Neural crest cell (in vitro differentiated cells): ENCODE measurements at regions not wholly inside any gene's neighbourhood (a gene's known extent, or its start where the extent isn't known, plus 50 kb on each side); places are given as distances from the start of the nearest gene placed in this dataset.
"Not testable (repeated sequence)": the region's sequence is repeated elsewhere in the genome, so short reads cannot be mapped to it uniquely, and the experiment has no call there.

Experiments
- DNase-seq: peaks from one replicate; pipeline ENCODE4 v3.0.0; 2021; ENCODE audit warnings: low read depth, mixed read lengths, low spot score
- H3K27ac Mint-ChIP-seq: one replicate; pipeline ENCODE4 v1.8.0; 2021; ENCODE audit warnings: mild to moderate bottlenecking, mixed read lengths; ENCODE audit not compliant: unreplicated experiment
- H3K27me3 Mint-ChIP-seq: 2 replicates; pipeline ENCODE4 v1.8.0; 2021; ENCODE audit warnings: low read depth, mild to moderate bottlenecking, mixed read lengths
- H3K36me3 Mint-ChIP-seq: 2 replicates; pipeline ENCODE4 v1.8.0; 2021; ENCODE audit warnings: low read depth, mild to moderate bottlenecking, mixed read lengths
- H3K4me1 Mint-ChIP-seq: 2 replicates; pipeline ENCODE4 v1.8.0; 2021; ENCODE audit warnings: mixed read lengths
- H3K4me3 Mint-ChIP-seq: one replicate; pipeline ENCODE4 v1.8.0; 2021; ENCODE audit warnings: mild to moderate bottlenecking, mixed read lengths
- H3K9me3 Mint-ChIP-seq: 2 replicates; pipeline ENCODE4 v1.8.0; 2021; ENCODE audit warnings: mixed read lengths
- CTCF ChIP-seq: fragments of 200-600 bp; sonication (generic); conservative IDR thresholded peaks from 2 replicates; pipeline ENCODE4 v1.5.0; 2021; ENCODE audit warnings: antibody characterized with exemption, mild to moderate bottlenecking

GRCh38 chr4:53847965-53848364 lies 216.4 kb downstream of the CHIC2 start:
- peaks cover 24% of the 10 kb centered on the region for H3K4me1 Mint-ChIP-seq
- no peak for TF ChIP-seq CTCF
- no peak overlapping the region for H3K27ac Mint-ChIP-seq
- no peaks in the 10 kb centered on the region for H3K9me3 Mint-ChIP-seq
- no peak overlapping the region for H3K4me3 Mint-ChIP-seq
- H3K36me3 Mint-ChIP-seq: no peaks in the 10 kb centered on the region
- no peaks in the 10 kb centered on the region for H3K27me3 Mint-ChIP-seq
- DNase-seq: no peak

GRCh38 chr4:53844551-53844950 lies 219.9 kb downstream of the CHIC2 start:
- H3K4me3 Mint-ChIP-seq: no peak overlapping the region
- H3K9me3 Mint-ChIP-seq: peaks cover 6% of the 10 kb centered on the region
- TF ChIP-seq CTCF: no peak
- no peak overlapping the region for H3K27ac Mint-ChIP-seq
- no peaks in the 10 kb centered on the region for H3K36me3 Mint-ChIP-seq
- DNase-seq: no peak
- no peaks in the 10 kb centered on the region for H3K27me3 Mint-ChIP-seq
- H3K4me1 Mint-ChIP-seq: peaks cover 19% of the 10 kb centered on the region

- Mint-ChIP-seq H3K4me1 (peaks cover 19% of the 10 kb centered on the region), H3K4me3 (no peak overlapping the region), H3K36me3 (no peaks in the 10 kb centered on the region), H3K27ac (no peak overlapping the region), H3K27me3 (no peaks in the 10 kb centered on the region), H3K9me3 (peaks cover 7% of the 10 kb centered on the region)
- no peak for TF ChIP-seq CTCF
- DNase-seq: peak; percentile 6
Observed at GRCh38 chr4:53844133-53844532, 220.3 kb downstream of the CHIC2 start.

- H3K36me3 Mint-ChIP-seq: no peaks in the 10 kb centered on the region
- TF ChIP-seq CTCF: no peak
- DNase-seq: no peak
- H3K4me1 Mint-ChIP-seq: peaks cover 19% of the 10 kb centered on the region
- no peaks in the 10 kb centered on the region for H3K27me3 Mint-ChIP-seq
- no peak overlapping the region for H3K4me3 Mint-ChIP-seq
- H3K27ac Mint-ChIP-seq: no peak overlapping the region
- H3K9me3 Mint-ChIP-seq: peaks cover 7% of the 10 kb centered on the region
Observed at GRCh38 chr4:53841711-53842110, 222.7 kb downstream of the CHIC2 start.

GRCh38 chr4:53840643-53841042 lies 223.8 kb downstream of the CHIC2 start:
- no peak for DNase-seq
- Mint-ChIP-seq H3K27ac (no peak overlapping the region), H3K4me3 (no peak overlapping the region), H3K27me3 (no peaks in the 10 kb centered on the region), H3K36me3 (no peaks in the 10 kb centered on the region), H3K4me1 (peaks cover 19% of the 10 kb centered on the region), H3K9me3 (peaks cover 7% of the 10 kb centered on the region)
- no peak for TF ChIP-seq CTCF

- not testable (repeated sequence) for H3K9me3 Mint-ChIP-seq, H3K4me1 Mint-ChIP-seq, DNase-seq, H3K27ac Mint-ChIP-seq, H3K36me3 Mint-ChIP-seq, H3K4me3 Mint-ChIP-seq, H3K27me3 Mint-ChIP-seq
Observed at GRCh38 chr4:53833302-53834003, 231.0 kb downstream of the CHIC2 start.
